ENCODE measurements at regions not wholly inside any gene's neighbourhood (a gene's known extent, or its start where the extent isn't known, plus 50 kb on each side); places are given as distances from the start of the nearest gene placed in this dataset.

DNA sequence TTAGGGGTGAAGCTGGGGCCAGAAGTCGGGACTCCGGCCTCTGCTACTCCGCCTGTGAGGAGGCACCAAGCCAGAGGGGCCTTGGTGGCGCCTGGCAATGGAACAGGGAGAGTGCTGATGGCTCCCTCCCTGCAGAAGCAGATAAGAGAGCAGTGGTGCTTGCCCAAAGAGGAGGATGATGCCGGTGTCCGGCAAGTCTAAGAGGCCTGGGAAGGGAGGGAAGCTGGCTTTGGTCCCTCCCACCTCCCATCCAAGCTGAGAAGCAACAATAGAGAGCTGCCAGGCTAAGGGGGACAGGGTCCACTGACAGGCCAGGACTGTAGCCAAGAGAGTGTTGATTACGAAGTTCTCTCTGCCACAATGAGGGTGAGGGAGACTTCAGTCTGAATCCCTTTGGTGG, 479.5 kb downstream of the TNS1 start:
- Histone ChIP-seq H2AFZ (ENCODE audit: low read length) (no peak overlapping the region), H3K4me1 (ENCODE audit: insufficient read depth, low read length, poor library complexity, severe bottlenecking) (no peaks in the 10 kb centered on the region), H3K79me2 (ENCODE audit: insufficient read depth, low read depth, low read length) (no peaks in the 10 kb centered on the region), H3K4me3 (ENCODE audit: low read depth, low read length, poor library complexity, severe bottlenecking) (no peak overlapping the region), H3K36me3 (ENCODE audit: insufficient read depth, low read length) (no peaks in the 10 kb centered on the region), H3K9me2 (ENCODE audit: insufficient read depth, low read length) (no peaks in the 10 kb centered on the region), H4K20me1 (ENCODE audit: insufficient read depth, low read length) (no peaks in the 10 kb centered on the region), H3K27ac (ENCODE audit: low read depth, low read length, poor library complexity, severe bottlenecking) (no peak overlapping the region), H3K4me2 (ENCODE audit: low read length) (no peak overlapping the region), H3K9me3 (ENCODE audit: low read length) (no peaks in the 10 kb centered on the region)
- no peak for TF ChIP-seq EZH2phosphoT487 (IDR thresholded peaks at IDR 0.05; ENCODE audit: borderline replicate concordance, low read depth, low read length)
- no peak for TF ChIP-seq CTCF (conservative IDR thresholded peaks at IDR 0.05; ENCODE audit: low read length)
- intact Hi-C loops (cut with micrococcal nuclease; ENCODE audit: unreplicated experiment), result no loop called here
- POLR2A ChIA-PET, result no interaction called here
- CTCF ChIA-PET (ENCODE audit: unreplicated experiment), result no interaction called here
- no TSS peak for BruUV-seq (replicated peaks)
- DNase-seq (ENCODE audit: low spot score), result no peak

DNA sequence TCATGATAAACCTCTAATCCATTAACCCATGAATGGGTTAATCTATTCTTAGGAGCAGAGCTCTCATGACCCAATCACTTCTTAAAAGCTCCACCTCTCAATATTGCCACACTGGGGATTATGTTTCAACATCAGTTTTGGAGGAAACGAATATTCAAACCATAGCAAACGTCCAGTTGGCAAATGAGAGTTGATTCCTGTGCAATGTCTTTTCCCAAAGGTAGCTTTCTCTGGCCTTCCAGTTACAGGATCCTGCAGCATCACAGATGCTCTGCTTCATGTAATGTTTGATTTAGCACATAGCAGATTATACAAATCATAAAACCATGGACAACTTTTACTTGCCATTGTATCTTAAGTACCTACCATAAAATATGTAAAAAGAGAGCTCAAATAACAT, 481.0 kb downstream of the TNS1 start:
- Histone ChIP-seq H4K20me1 (ENCODE audit: insufficient read depth, low read length) (no peaks in the 10 kb centered on the region), H3K4me1 (ENCODE audit: insufficient read depth, low read length, poor library complexity, severe bottlenecking) (no peaks in the 10 kb centered on the region), H3K4me3 (ENCODE audit: low read depth, low read length, poor library complexity, severe bottlenecking) (no peak overlapping the region), H3K36me3 (ENCODE audit: insufficient read depth, low read length) (no peaks in the 10 kb centered on the region), H3K9me3 (ENCODE audit: low read length) (no peaks in the 10 kb centered on the region), H2AFZ (ENCODE audit: low read length) (no peak overlapping the region), H3K27ac (ENCODE audit: low read depth, low read length, poor library complexity, severe bottlenecking) (no peak overlapping the region), H3K9me2 (ENCODE audit: insufficient read depth, low read length) (no peaks in the 10 kb centered on the region), H3K79me2 (ENCODE audit: insufficient read depth, low read depth, low read length) (no peaks in the 10 kb centered on the region), H3K4me2 (ENCODE audit: low read length) (no peak overlapping the region)
- ChIA-PET CTCF (ENCODE audit: unreplicated experiment) (no interaction called here), POLR2A (interaction anchor here (0.6 kb wide), 2 partner anchors 9 to 1021 kb away, joined by 5 to 6 read pairs; no protein-coding TSS in a partner anchor)
- no peak for DNase-seq (ENCODE audit: low spot score)
- no TSS peak for BruUV-seq (replicated peaks)
- intact Hi-C loops (cut with micrococcal nuclease; ENCODE audit: unreplicated experiment), result no loop called here
- TF ChIP-seq CTCF (conservative IDR thresholded peaks at IDR 0.05; ENCODE audit: low read length) (no peak), EZH2phosphoT487 (IDR thresholded peaks at IDR 0.05; ENCODE audit: borderline replicate concordance, low read depth, low read length) (no peak)

DNA sequence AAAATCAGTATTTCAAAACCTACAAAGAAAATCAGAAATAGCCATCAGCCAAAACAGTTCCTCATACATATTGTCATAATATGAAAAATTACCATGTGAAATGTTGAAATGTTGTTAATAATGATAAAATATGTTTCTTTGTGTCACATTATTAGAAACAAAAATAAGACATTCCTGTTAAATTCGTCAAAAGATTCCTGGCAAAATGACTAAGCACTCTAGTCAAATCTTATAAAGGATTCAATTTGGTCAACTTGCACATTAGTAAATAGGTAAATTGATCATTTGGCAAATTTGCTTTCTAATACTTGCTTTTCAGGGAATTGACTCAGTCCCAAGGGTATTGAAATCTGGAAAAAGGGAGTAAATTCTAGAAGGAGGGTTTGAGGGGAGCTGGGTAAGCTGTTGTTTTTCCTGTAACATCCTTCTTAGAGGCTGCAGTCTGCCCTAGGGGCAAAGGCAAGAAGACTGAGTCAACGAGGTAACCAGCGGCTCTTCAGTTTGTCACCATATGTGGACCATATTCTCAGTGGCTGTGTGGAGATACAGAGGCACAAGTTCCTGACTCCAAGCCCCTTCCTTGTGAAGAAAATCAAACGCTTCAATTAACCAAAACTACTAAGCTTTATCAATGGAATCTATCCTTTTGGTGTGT, 482.3 kb downstream of the TNS1 start:
- no TSS peak for BruUV-seq (replicated peaks)
- ChIA-PET CTCF (ENCODE audit: unreplicated experiment) (no interaction called here), POLR2A (no interaction called here)
- Histone ChIP-seq H4K20me1 (ENCODE audit: insufficient read depth, low read length) (no peaks in the 10 kb centered on the region), H3K36me3 (ENCODE audit: insufficient read depth, low read length) (no peaks in the 10 kb centered on the region), H3K79me2 (ENCODE audit: insufficient read depth, low read depth, low read length) (no peaks in the 10 kb centered on the region), H3K4me3 (ENCODE audit: low read depth, low read length, poor library complexity, severe bottlenecking) (no peak overlapping the region), H3K4me2 (ENCODE audit: low read length) (no peak overlapping the region), H3K9me2 (ENCODE audit: insufficient read depth, low read length) (no peaks in the 10 kb centered on the region), H3K9me3 (ENCODE audit: low read length) (no peaks in the 10 kb centered on the region), H2AFZ (ENCODE audit: low read length) (no peak overlapping the region), H3K27ac (ENCODE audit: low read depth, low read length, poor library complexity, severe bottlenecking) (no peak overlapping the region), H3K4me1 (ENCODE audit: insufficient read depth, low read length, poor library complexity, severe bottlenecking) (no peaks in the 10 kb centered on the region)
- TF ChIP-seq EZH2phosphoT487 (IDR thresholded peaks at IDR 0.05; ENCODE audit: borderline replicate concordance, low read depth, low read length) (no peak), CTCF (conservative IDR thresholded peaks at IDR 0.05; ENCODE audit: low read length) (no peak)
- DNase-seq (ENCODE audit: low spot score), result no peak
- intact Hi-C loops (cut with micrococcal nuclease; ENCODE audit: unreplicated experiment), result no loop called here
